Trophoblast cell (in vitro differentiated cells and primary cell): ENCODE measurements at regions not wholly inside any gene's neighbourhood (a gene's known extent, or its start where the extent isn't known, plus 50 kb on each side); places are given as distances from the start of the nearest gene placed in this dataset.

Experiments
- DNase-seq, 2 donors: peaks; one replicate each; pipeline ENCODE4 v3.0.0-alpha.2; 2016
- H2AFZ ChIP-seq: 2 replicates; pipeline ENCODE4 v1.6.1; 2013; ENCODE audit warnings: low read length, moderate library complexity, mild to moderate bottlenecking; ENCODE audit not compliant: insufficient read depth, poor library complexity
- H2AK5ac ChIP-seq: 2 replicates; pipeline ENCODE4 v1.6.1; 2013; ENCODE audit warnings: mild to moderate bottlenecking, low read length
- H2BK120ac ChIP-seq: 2 replicates; pipeline ENCODE4 v1.6.1; 2013; ENCODE audit warnings: low read length, mild to moderate bottlenecking, moderate library complexity; ENCODE audit not compliant: insufficient read depth, poor library complexity
- H2BK12ac ChIP-seq: 2 replicates; pipeline ENCODE4 v1.6.1; 2013; ENCODE audit warnings: mild to moderate bottlenecking, low read length, moderate library complexity
- H2BK5ac ChIP-seq: 2 replicates; pipeline ENCODE4 v1.6.1; 2013; ENCODE audit warnings: low read length, low read depth, moderate library complexity, mild to moderate bottlenecking; ENCODE audit not compliant: poor library complexity
- H3K14ac ChIP-seq: 2 replicates; pipeline ENCODE4 v1.6.1; 2013; ENCODE audit warnings: mild to moderate bottlenecking, low read length
- H3K18ac ChIP-seq: 2 replicates; pipeline ENCODE4 v1.6.1; 2013; ENCODE audit warnings: mild to moderate bottlenecking, low read length
- H3K23ac ChIP-seq: 2 replicates; pipeline ENCODE4 v1.6.1; 2013; ENCODE audit warnings: low read length
- H3K27ac ChIP-seq: 2 replicates; pipeline ENCODE4 v1.5.1; 2013; ENCODE audit warnings: low read depth, mild to moderate bottlenecking, inconsistent platforms, low read length, moderate library complexity
- H3K27me3 ChIP-seq: 2 replicates; pipeline ENCODE4 v1.6.1; 2013; ENCODE audit warnings: inconsistent platforms, mild to moderate bottlenecking, low read length, moderate library complexity; ENCODE audit not compliant: insufficient read depth
- H3K36me3 ChIP-seq, 2 experiments: 1 replicate in 1 of 2; 2 replicates in 1 of 2; pipeline ENCODE4 v1.6.1; 2013; ENCODE audit warnings: low read length in 2 of 2, mild to moderate bottlenecking in 2 of 2, moderate library complexity in 1 of 2; ENCODE audit not compliant: insufficient read depth in 2 of 2, control insufficient read depth in 1 of 2
- H3K4ac ChIP-seq: 2 replicates; pipeline ENCODE4 v1.6.1; 2013; ENCODE audit warnings: low read depth, mild to moderate bottlenecking, low read length, moderate library complexity
- H3K4me1 ChIP-seq, 2 experiments: 1 replicate in 1 of 2; 2 replicates in 1 of 2; pipeline ENCODE4 v1.6.1; 2013; ENCODE audit warnings: low read length in 2 of 2, mild to moderate bottlenecking in 2 of 2, moderate library complexity in 1 of 2; ENCODE audit not compliant: insufficient read depth in 2 of 2, control insufficient read depth in 1 of 2
- H3K4me2 ChIP-seq: 2 replicates; pipeline ENCODE4 v1.6.1; 2013; ENCODE audit warnings: inconsistent platforms, mild to moderate bottlenecking, low read length, moderate library complexity
- H3K4me3 ChIP-seq: 2 replicates; pipeline ENCODE4 v1.5.1; 2013; ENCODE audit warnings: mild to moderate bottlenecking, low read depth, low read length, inconsistent platforms
- H3K79me1 ChIP-seq: one replicate; pipeline ENCODE4 v1.6.1; 2013; ENCODE audit warnings: low read length
- H3K79me2 ChIP-seq: 2 replicates; pipeline ENCODE4 v1.6.1; 2013; ENCODE audit warnings: low read length, mild to moderate bottlenecking; ENCODE audit not compliant: control insufficient read depth, insufficient read depth, poor library complexity
- H3K9ac ChIP-seq: 2 replicates; pipeline ENCODE4 v1.6.1; 2013; ENCODE audit warnings: mild to moderate bottlenecking, low read length
- H3K9me3 ChIP-seq: 2 replicates; pipeline ENCODE4 v1.6.1; 2013; ENCODE audit warnings: low read depth, mild to moderate bottlenecking, control low read depth, inconsistent platforms, low read length; ENCODE audit not compliant: insufficient read depth
- H4K12ac ChIP-seq: 2 replicates; pipeline ENCODE4 v1.6.1; 2013; ENCODE audit warnings: low read depth, mild to moderate bottlenecking, low read length, moderate library complexity
- H4K8ac ChIP-seq: 2 replicates; pipeline ENCODE4 v1.6.1; 2013; ENCODE audit warnings: low read depth, mild to moderate bottlenecking, low read length, moderate library complexity
- H4K91ac ChIP-seq: one replicate; pipeline ENCODE4 v1.6.1; 2013; ENCODE audit warnings: low read depth, mild to moderate bottlenecking, low read length, moderate library complexity
- WGBS: extraction: QIAGEN DNeasy Blood & Tissue Kit; methylation state at CpG from one replicate; pipeline ENCODE4 v1.1.7; 2013; ENCODE audit warnings: missing lambda C conversion rate; ENCODE audit not compliant: insufficient read length, insufficient coverage; ENCODE audit errors: extremely low coverage; 5-methylcytosine and 5-hydroxymethylcytosine counted together

DNA sequence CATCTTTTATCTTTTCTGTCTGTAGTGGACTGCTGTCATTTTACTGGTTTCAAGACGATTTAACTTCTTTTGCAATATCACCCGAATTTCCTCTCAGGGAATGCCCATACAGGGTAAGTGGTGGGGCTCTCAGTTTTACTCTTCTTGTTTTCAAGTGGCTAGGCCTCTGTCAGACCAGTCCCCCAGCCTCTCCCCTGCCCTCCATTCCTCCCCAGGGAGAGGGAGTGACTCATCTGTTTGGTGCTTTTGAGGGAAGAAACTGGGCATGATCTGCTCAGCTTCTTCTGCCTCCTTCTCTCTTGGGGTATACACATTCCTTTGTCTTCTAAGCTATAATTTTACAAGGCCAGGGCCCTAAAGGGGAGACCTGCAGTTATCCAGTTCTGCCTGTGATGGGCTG, 332.0 kb downstream of the CBLN1 start:
- no peaks in the 10 kb centered on the region for H3K36me3 ChIP-seq
- H2BK5ac ChIP-seq: no peak overlapping the region
- H3K14ac ChIP-seq: no peak overlapping the region
- no peak overlapping the region for H3K4me3 ChIP-seq
- H4K12ac ChIP-seq: no peak overlapping the region
- H3K27ac ChIP-seq: no peak overlapping the region
- H2AK5ac ChIP-seq: no peak overlapping the region
- no peak overlapping the region for H2BK120ac ChIP-seq
- H3K18ac ChIP-seq: no peak overlapping the region
- H3K79me2 ChIP-seq: no peaks in the 10 kb centered on the region
- no peak overlapping the region for H3K4ac ChIP-seq
- H3K79me1 ChIP-seq: no peaks in the 10 kb centered on the region
- no peaks in the 10 kb centered on the region for H3K4me1 ChIP-seq
- H2AFZ ChIP-seq: no peak overlapping the region
- H3K23ac ChIP-seq: no peak overlapping the region
- H4K91ac ChIP-seq: no peak overlapping the region
- no CpG with 5 or more reads among the region's 2 CpGs for WGBS
- no peaks in the 10 kb centered on the region for H3K27me3 ChIP-seq
- H3K9me3 ChIP-seq: no peaks in the 10 kb centered on the region
- DNase-seq: peak in 1 of 2 donors; percentile 5
- no peak overlapping the region for H2BK12ac ChIP-seq
- H3K4me2 ChIP-seq: no peak overlapping the region
- no peak overlapping the region for H4K8ac ChIP-seq
- H3K9ac ChIP-seq: no peak overlapping the region

DNA sequence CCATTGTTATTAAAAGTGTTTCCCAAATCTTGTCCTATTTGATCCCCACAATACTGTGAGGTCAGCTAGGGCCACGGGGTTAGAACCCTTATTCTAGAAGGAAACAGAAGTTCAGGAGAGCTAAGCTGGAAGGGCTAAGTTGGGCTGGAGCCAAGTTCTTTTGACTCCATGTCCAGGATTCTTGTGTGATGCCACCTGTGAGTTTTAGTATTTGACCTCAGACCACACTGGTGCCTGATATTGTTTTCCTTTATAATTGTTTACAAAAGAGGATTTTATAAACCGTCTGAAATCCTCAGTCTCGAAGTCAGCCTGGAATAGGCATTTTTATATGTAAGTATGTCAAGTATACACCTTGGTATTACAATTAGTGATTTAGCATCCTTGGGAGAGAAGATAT, 332.7 kb downstream of the CBLN1 start:
- Histone ChIP-seq H2BK12ac (no peak overlapping the region), H3K4ac (no peak overlapping the region), H2BK5ac (no peak overlapping the region), H3K79me1 (no peaks in the 10 kb centered on the region), H2AFZ (no peak overlapping the region), H3K79me2 (no peaks in the 10 kb centered on the region), H3K9me3 (no peaks in the 10 kb centered on the region), H3K23ac (no peak overlapping the region), H4K8ac (no peak overlapping the region), H3K4me1 (no peaks in the 10 kb centered on the region), H3K27me3 (no peaks in the 10 kb centered on the region), H3K27ac (no peak overlapping the region), H3K18ac (no peak overlapping the region), H3K9ac (no peak overlapping the region), H3K4me3 (no peak overlapping the region), H3K36me3 (no peaks in the 10 kb centered on the region), H2AK5ac (no peak overlapping the region), H3K14ac (no peak overlapping the region), H3K4me2 (no peak overlapping the region), H2BK120ac (no peak overlapping the region), H4K12ac (no peak overlapping the region), H4K91ac (no peak overlapping the region)
- DNase-seq: no peak
- no CpG with 5 or more reads among the region's 3 CpGs for WGBS

DNA sequence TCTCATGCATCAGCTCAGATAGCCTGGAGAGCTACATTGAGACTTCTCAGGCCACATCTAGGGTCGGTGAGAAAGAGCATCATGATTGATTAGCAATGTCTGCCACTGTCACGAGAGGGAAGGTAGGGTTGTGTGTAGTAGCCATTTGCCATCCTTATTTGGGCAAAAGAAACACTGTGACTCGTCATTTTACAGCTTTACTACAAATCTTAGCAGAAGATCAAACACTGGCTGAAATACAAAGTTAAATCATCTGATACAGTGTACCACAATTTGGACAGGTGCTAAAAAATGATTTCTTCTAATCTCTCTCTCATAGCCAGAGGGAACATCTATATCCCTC, 334.3 kb downstream of the CBLN1 start:
- Histone ChIP-seq H3K27ac (no peak overlapping the region), H2AFZ (no peak overlapping the region), H2AK5ac (no peak overlapping the region), H3K14ac (no peak overlapping the region), H3K9ac (no peak overlapping the region), H3K79me2 (no peaks in the 10 kb centered on the region), H3K27me3 (no peaks in the 10 kb centered on the region), H2BK120ac (no peak overlapping the region), H3K23ac (no peak overlapping the region), H2BK12ac (no peak overlapping the region), H2BK5ac (no peak overlapping the region), H3K9me3 (no peaks in the 10 kb centered on the region), H3K4me1 (no peaks in the 10 kb centered on the region), H4K8ac (no peak overlapping the region), H3K18ac (no peak overlapping the region), H3K4ac (no peak overlapping the region), H3K79me1 (no peaks in the 10 kb centered on the region), H4K91ac (no peak overlapping the region), H3K36me3 (no peaks in the 10 kb centered on the region), H4K12ac (no peak overlapping the region), H3K4me2 (no peak overlapping the region), H3K4me3 (no peak overlapping the region)
- DNase-seq: no peak
- no CpG with 5 or more reads among the region's 3 CpGs for WGBS

DNA sequence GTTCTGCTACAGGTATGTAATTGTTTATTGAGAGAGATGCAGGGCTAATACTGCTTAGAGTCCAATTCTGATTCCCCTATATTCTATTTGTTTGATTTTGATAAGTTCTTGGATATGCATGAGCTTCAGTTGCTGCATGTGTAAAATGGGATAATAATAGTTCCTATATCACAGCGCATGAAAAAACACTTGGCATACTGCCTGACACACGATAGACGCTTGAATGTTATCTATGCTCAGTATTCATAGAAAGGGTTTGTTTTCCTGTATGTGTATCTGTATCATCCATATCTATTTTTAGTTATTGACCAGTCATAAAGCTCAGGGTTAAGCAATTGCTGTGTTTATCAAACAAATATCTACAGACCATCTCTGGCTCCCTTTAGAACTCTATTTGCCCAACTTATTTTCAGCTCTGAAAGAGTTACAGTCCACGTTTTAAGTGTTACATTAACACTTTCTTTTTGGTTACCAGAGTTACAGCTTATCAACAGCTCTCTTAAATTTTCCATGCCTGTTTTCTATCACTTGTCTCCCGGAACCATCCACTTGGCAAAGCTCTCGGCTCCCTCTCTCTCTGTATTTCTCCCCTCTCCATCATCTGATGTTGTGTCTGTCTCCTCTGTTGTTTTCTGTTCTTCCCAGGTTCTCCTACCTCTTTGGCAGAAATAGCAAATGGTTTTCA, 334.8 kb downstream of the CBLN1 start:
- H2AK5ac ChIP-seq: no peak overlapping the region
- H3K4me1 ChIP-seq: no peaks in the 10 kb centered on the region
- no peaks in the 10 kb centered on the region for H3K79me1 ChIP-seq
- no peak overlapping the region for H3K14ac ChIP-seq
- no peak overlapping the region for H4K91ac ChIP-seq
- no CpG with 5 or more reads among the region's 6 CpGs for whole genome bisulfite sequencing
- no peak overlapping the region for H3K9ac ChIP-seq
- H2BK12ac ChIP-seq: no peak overlapping the region
- no peaks in the 10 kb centered on the region for H3K79me2 ChIP-seq
- no peaks in the 10 kb centered on the region for H3K36me3 ChIP-seq
- no peak overlapping the region for H3K4ac ChIP-seq
- no peak overlapping the region for H3K4me2 ChIP-seq
- H3K27me3 ChIP-seq: no peaks in the 10 kb centered on the region
- H2BK5ac ChIP-seq: no peak overlapping the region
- H3K18ac ChIP-seq: no peak overlapping the region
- no peaks in the 10 kb centered on the region for H3K9me3 ChIP-seq
- DNase-seq: no peak
- no peak overlapping the region for H2BK120ac ChIP-seq
- no peak overlapping the region for H4K12ac ChIP-seq
- H3K27ac ChIP-seq: no peak overlapping the region
- no peak overlapping the region for H4K8ac ChIP-seq
- H3K4me3 ChIP-seq: no peak overlapping the region
- H2AFZ ChIP-seq: no peak overlapping the region
- no peak overlapping the region for H3K23ac ChIP-seq
